ENCODE measurements at regions not wholly inside any gene's neighbourhood (a gene's known extent, or its start where the extent isn't known, plus 50 kb on each side); places are given as distances from the start of the nearest gene placed in this dataset.

DNA sequence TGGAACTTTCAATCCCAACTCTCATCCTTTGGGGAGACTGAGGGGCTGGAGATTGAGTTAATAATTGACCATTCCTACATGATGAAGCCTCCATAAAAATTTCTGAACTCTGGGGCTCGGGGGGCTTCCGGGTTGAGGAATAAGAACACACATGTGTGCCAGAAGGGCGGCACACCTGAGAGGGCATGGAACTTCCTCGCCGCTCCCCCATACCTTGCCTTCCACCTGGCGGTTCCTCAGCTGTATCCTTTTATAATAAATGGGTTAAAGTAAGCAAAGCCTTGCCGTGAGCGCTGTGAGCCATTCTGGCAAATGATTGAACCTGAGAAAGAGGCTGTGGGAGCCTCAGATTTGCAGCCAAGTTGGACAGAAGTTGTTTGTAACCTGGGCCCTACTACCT lies 164.8 kb downstream of the LY86 start:
- TF ChIP-seq, protein P1, sequence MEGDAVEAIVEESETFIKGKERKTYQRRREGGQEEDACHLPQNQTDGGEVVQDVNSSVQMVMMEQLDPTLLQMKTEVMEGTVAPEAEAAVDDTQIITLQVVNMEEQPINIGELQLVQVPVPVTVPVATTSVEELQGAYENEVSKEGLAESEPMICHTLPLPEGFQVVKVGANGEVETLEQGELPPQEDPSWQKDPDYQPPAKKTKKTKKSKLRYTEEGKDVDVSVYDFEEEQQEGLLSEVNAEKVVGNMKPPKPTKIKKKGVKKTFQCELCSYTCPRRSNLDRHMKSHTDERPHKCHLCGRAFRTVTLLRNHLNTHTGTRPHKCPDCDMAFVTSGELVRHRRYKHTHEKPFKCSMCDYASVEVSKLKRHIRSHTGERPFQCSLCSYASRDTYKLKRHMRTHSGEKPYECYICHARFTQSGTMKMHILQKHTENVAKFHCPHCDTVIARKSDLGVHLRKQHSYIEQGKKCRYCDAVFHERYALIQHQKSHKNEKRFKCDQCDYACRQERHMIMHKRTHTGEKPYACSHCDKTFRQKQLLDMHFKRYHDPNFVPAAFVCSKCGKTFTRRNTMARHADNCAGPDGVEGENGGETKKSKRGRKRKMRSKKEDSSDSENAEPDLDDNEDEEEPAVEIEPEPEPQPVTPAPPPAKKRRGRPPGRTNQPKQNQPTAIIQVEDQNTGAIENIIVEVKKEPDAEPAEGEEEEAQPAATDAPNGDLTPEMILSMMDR (IDR thresholded peaks at IDR 0.05): no peak
- TF ChIP-seq POLR2A (IDR thresholded peaks at IDR 0.05): no peak

Data from body of pancreas (tissue), 4 donors.